ENCODE measurements at regions not wholly inside any gene's neighbourhood (a gene's known extent, or its start where the extent isn't known, plus 50 kb on each side); places are given as distances from the start of the nearest gene placed in this dataset.
A peak's percentile ranks its signal among the peaks of the same experiment; 100 is the strongest.

GRCh38 chr18:53610957-53611356 is 613.5 kb downstream of the MBD2 start:
- ATAC-seq (replicated peaks in 6 of 8) = no peak
- no peak overlapping the region for H3K4me3 ChIP-seq
- 0 to 100% (median 73%) methylated on average over 1 of the region's 1 CpG; no CpG with 5 or more reads in 2 of the 10 experiments for WGBS, 10 experiments
- no peaks in the 10 kb centered on the region for H3K4me1 ChIP-seq (replicated peaks in 1 of 2)
- H3K27ac ChIP-seq = no peak overlapping the region
- in situ Hi-C loops (cut with MboI; ENCODE audit: low pct_unique_long_range_greater_than_20kb in 2 of 9, low sequenced_read_pairs in 9 of 9, unreplicated experiment in 9 of 9) = loop anchor here in 1 of 9 experiments (25.0 kb wide), 1 partner anchor 101 kb away; no protein-coding TSS in a partner anchor

GRCh38 chr18:53606792-53607191 is 617.7 kb downstream of the MBD2 start:
- no peak for ATAC-seq (replicated peaks in 6 of 8)

GRCh38 chr18:53605198-53605597 is 619.3 kb downstream of the MBD2 start:
- 0 to 100% (median 60%) methylated on average over 1 to 5 of the region's 8 CpGs; no CpG with 5 or more reads in 1 of the 10 experiments for WGBS, 10 experiments
- H3K4me3 ChIP-seq = no peak overlapping the region
- H3K4me1 ChIP-seq (replicated peaks in 1 of 2) = no peaks in the 10 kb centered on the region
- no peak overlapping the region for H3K27ac ChIP-seq
- ATAC-seq (replicated peaks in 6 of 8) = no peak
- in situ Hi-C loops (cut with MboI; ENCODE audit: low pct_unique_long_range_greater_than_20kb in 2 of 9, low sequenced_read_pairs in 9 of 9, unreplicated experiment in 9 of 9) = loop anchor here in 1 of 9 experiments (25.0 kb wide), 1 partner anchor 107 kb away; no protein-coding TSS in a partner anchor

More at GRCh38 chr18:53606792-53607191, 617.7 kb downstream of the MBD2 start:
- H3K27ac ChIP-seq = no peak overlapping the region
- H3K4me3 ChIP-seq = no peak overlapping the region
- in situ Hi-C loops (cut with MboI; ENCODE audit: low pct_unique_long_range_greater_than_20kb in 2 of 9, low sequenced_read_pairs in 9 of 9, unreplicated experiment in 9 of 9) = loop anchor here in 1 of 9 experiments (25.0 kb wide), 1 partner anchor 106 kb away; no protein-coding TSS in a partner anchor
- H3K4me1 ChIP-seq (replicated peaks in 1 of 2) = no peaks in the 10 kb centered on the region

GRCh38 chr18:53603276-53603675 is 621.2 kb downstream of the MBD2 start:
- WGBS, 10 experiments = 0 to 60% (median 14%) methylated on average over 1 of the region's 1 CpG; no CpG with 5 or more reads in 3 of the 10 experiments
- Histone ChIP-seq H3K4me3 (no peak overlapping the region), H3K27ac (no peak overlapping the region), H3K4me1 (replicated peaks in 1 of 2) (no peaks in the 10 kb centered on the region)
- in situ Hi-C loops (cut with MboI; ENCODE audit: low pct_unique_long_range_greater_than_20kb in 2 of 9, low sequenced_read_pairs in 9 of 9, unreplicated experiment in 9 of 9) = loop anchor here in 1 of 9 experiments (25.0 kb wide), 1 partner anchor 109 kb away; no protein-coding TSS in a partner anchor
- peak in 1 of 8 experiments; percentile 29 for ATAC-seq (replicated peaks in 6 of 8)

GRCh38 chr18:53601344-53601743 is 623.1 kb downstream of the MBD2 start:
- Histone ChIP-seq H3K27ac (no peak overlapping the region), H3K4me1 (replicated peaks in 1 of 2) (no peaks in the 10 kb centered on the region), H3K4me3 (no peak overlapping the region)
- in situ Hi-C loops (cut with MboI; ENCODE audit: low pct_unique_long_range_greater_than_20kb in 2 of 9, low sequenced_read_pairs in 9 of 9, unreplicated experiment in 9 of 9) = loop anchor here in 1 of 9 experiments (25.0 kb wide), 1 partner anchor 111 kb away; no protein-coding TSS in a partner anchor
- peak in 4 of 8 experiments; percentile 50 to 92 (median 82) for ATAC-seq (replicated peaks in 6 of 8)
- 13 to 100% (median 85%) methylated on average over 1 to 3 of the region's 3 CpGs for WGBS, 10 experiments

- Histone ChIP-seq H3K4me1 (replicated peaks in 1 of 2) (no peaks in the 10 kb centered on the region), H3K27ac (no peak overlapping the region), H3K4me3 (no peak overlapping the region)
- no peak for ATAC-seq (replicated peaks in 6 of 8)
- in situ Hi-C loops (cut with MboI; ENCODE audit: low pct_unique_long_range_greater_than_20kb in 2 of 9, low sequenced_read_pairs in 9 of 9, unreplicated experiment in 9 of 9) = no loop called here
- 3 to 100% (median 63%) methylated on average over 1 to 4 of the region's 4 CpGs; no CpG with 5 or more reads in 2 of the 10 experiments for WGBS, 10 experiments
Measured at GRCh38 chr18:53586923-53587322, 637.5 kb downstream of the MBD2 start.
